ENCODE measurements at regions not wholly inside any gene's neighbourhood (a gene's known extent, or its start where the extent isn't known, plus 50 kb on each side); places are given as distances from the start of the nearest gene placed in this dataset.

DNA sequence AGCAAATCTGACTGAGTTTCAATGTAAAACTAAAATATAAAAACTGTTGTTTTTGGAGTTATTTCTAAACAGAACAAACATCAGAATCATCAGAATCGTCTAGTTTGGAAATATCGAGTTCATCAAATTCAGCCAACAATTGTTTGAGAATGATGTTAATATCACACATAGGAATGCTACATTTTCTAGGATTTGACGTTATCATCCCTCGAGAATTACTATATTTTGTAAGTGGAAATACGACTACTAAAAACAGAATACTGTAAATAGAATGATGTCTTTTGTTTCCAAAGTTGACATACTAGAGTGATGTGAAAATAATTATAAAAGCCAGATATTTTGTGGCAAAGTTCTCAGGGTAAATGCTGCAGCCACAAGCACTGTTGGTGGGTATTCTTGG lies 805.9 kb downstream of the TLE1 start:
- CTCF ChIA-PET, result no interaction called here
- no peak overlapping the region for H3K27ac Mint-ChIP-seq
- no peaks in the 10 kb centered on the region for H3K27me3 ChIP-seq (ENCODE audit: control insufficient read depth in 1 of 2, insufficient read depth in 2 of 2, low read length in 2 of 2)
- no peak overlapping the region for H3K4me3 Mint-ChIP-seq
- POLR2A ChIA-PET, result no interaction called here
- H3K36me3 ChIP-seq (ENCODE audit: insufficient read depth, low read length), result no peaks in the 10 kb centered on the region
- H3K27me3 Mint-ChIP-seq, result no peaks in the 10 kb centered on the region
- H3K4me3 ChIP-seq (ENCODE audit: low read length), result no peak overlapping the region
- H3K4me1 Mint-ChIP-seq (ENCODE audit: low read depth), result no peaks in the 10 kb centered on the region
- H3K9me3 ChIP-seq (ENCODE audit: control insufficient read depth in 1 of 2, insufficient read depth in 1 of 2, low read length in 2 of 2), result peaks cover 0 to 4% of the 10 kb centered on the region in 2 experiments
- ATAC-seq (ENCODE audit: poor library complexity) (no peak), DNase-seq (no peak)
- TF ChIP-seq, protein P1, sequence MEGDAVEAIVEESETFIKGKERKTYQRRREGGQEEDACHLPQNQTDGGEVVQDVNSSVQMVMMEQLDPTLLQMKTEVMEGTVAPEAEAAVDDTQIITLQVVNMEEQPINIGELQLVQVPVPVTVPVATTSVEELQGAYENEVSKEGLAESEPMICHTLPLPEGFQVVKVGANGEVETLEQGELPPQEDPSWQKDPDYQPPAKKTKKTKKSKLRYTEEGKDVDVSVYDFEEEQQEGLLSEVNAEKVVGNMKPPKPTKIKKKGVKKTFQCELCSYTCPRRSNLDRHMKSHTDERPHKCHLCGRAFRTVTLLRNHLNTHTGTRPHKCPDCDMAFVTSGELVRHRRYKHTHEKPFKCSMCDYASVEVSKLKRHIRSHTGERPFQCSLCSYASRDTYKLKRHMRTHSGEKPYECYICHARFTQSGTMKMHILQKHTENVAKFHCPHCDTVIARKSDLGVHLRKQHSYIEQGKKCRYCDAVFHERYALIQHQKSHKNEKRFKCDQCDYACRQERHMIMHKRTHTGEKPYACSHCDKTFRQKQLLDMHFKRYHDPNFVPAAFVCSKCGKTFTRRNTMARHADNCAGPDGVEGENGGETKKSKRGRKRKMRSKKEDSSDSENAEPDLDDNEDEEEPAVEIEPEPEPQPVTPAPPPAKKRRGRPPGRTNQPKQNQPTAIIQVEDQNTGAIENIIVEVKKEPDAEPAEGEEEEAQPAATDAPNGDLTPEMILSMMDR (IDR thresholded peaks at IDR 0.05), result no peak
- no peaks in the 10 kb centered on the region for H3K36me3 Mint-ChIP-seq (ENCODE audit: low read depth)
- H3K27ac ChIP-seq (ENCODE audit: low read depth in 1 of 2, low read length in 2 of 2), result no peak overlapping the region
- intact Hi-C loops (cut with DNase I, micrococcal nuclease), result no loop called here
- no peaks in the 10 kb centered on the region for H3K4me1 ChIP-seq (ENCODE audit: insufficient read depth, low read length)
- no peaks in the 10 kb centered on the region for H3K9me3 Mint-ChIP-seq

DNA sequence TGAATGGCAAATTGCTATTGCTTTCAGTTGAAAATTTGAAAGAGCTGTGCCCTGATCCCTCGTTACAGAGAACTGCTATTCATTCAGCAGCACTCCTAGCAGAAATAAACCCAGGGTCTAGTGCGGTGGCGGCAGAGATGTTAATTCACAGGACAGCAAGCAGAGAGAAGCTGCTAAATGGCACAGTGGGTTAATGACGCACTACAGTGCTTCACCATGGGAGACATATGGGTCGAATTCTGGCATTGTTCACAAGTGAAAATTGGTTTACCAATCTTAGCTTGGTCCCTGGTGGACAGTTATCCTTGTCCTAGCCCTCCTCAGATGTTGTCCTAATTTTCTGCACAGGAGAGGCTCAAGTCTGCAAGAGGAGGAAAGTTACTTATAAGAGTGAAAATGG lies 807.4 kb downstream of the TLE1 start:
- DNase-seq (no peak), ATAC-seq (ENCODE audit: poor library complexity) (no peak)
- Mint-ChIP-seq H3K4me1 (ENCODE audit: low read depth) (no peaks in the 10 kb centered on the region), H3K9me3 (no peaks in the 10 kb centered on the region), H3K27ac (no peak overlapping the region), H3K36me3 (ENCODE audit: low read depth) (no peaks in the 10 kb centered on the region), H3K4me3 (no peak overlapping the region), H3K27me3 (no peaks in the 10 kb centered on the region)
- H3K9me3 ChIP-seq (ENCODE audit: control insufficient read depth in 1 of 2, insufficient read depth in 1 of 2, low read length in 2 of 2), result peaks cover 0 to 4% of the 10 kb centered on the region in 2 experiments
- no peaks in the 10 kb centered on the region for H3K27me3 ChIP-seq (ENCODE audit: control insufficient read depth in 1 of 2, insufficient read depth in 2 of 2, low read length in 2 of 2)
- ChIA-PET POLR2A (no interaction called here), CTCF (no interaction called here)
- intact Hi-C loops (cut with DNase I, micrococcal nuclease), result no loop called here
- H3K4me1 ChIP-seq (ENCODE audit: insufficient read depth, low read length), result no peaks in the 10 kb centered on the region
- H3K36me3 ChIP-seq (ENCODE audit: insufficient read depth, low read length), result no peaks in the 10 kb centered on the region
- no peak overlapping the region for H3K27ac ChIP-seq (ENCODE audit: low read depth in 1 of 2, low read length in 2 of 2)
- H3K4me3 ChIP-seq (ENCODE audit: low read length), result no peak overlapping the region
- TF ChIP-seq, protein P1 (IDR thresholded peaks at IDR 0.05), result no peak

DNA sequence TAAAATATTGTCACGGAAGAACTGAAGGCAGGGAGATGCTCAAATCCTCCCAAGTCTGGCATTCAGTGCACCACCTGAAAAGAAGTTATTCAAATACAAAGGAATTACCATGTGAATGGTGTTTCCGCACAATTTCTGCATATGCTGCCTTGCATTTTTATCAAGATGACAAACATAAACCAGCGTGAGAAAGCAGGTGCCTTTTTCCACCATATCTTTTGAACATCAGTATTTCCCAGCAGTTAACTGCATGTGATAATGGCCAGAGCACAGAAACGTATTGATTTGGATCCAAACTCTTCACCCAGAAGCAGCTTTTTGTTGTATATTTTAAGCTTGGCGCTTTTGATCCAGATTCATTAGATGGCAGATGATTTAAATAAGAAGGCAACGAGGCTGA lies 808.0 kb downstream of the TLE1 start:
- ATAC-seq (ENCODE audit: poor library complexity) (no peak), DNase-seq (no peak)
- peaks cover 0 to 4% of the 10 kb centered on the region in 2 experiments for H3K9me3 ChIP-seq (ENCODE audit: control insufficient read depth in 1 of 2, insufficient read depth in 1 of 2, low read length in 2 of 2)
- Mint-ChIP-seq H3K27me3 (no peaks in the 10 kb centered on the region), H3K27ac (no peak overlapping the region), H3K9me3 (peaks cover 4% of the 10 kb centered on the region), H3K4me3 (no peak overlapping the region), H3K36me3 (ENCODE audit: low read depth) (no peaks in the 10 kb centered on the region), H3K4me1 (ENCODE audit: low read depth) (no peaks in the 10 kb centered on the region)
- ChIA-PET POLR2A (no interaction called here), CTCF (no interaction called here)
- no peaks in the 10 kb centered on the region for H3K36me3 ChIP-seq (ENCODE audit: insufficient read depth, low read length)
- H3K4me3 ChIP-seq (ENCODE audit: low read length), result no peak overlapping the region
- H3K4me1 ChIP-seq (ENCODE audit: insufficient read depth, low read length), result no peaks in the 10 kb centered on the region
- no peaks in the 10 kb centered on the region for H3K27me3 ChIP-seq (ENCODE audit: control insufficient read depth in 1 of 2, insufficient read depth in 2 of 2, low read length in 2 of 2)
- intact Hi-C loops (cut with DNase I, micrococcal nuclease), result no loop called here
- H3K27ac ChIP-seq (ENCODE audit: low read depth in 1 of 2, low read length in 2 of 2), result no peak overlapping the region
- TF ChIP-seq, protein P1 (IDR thresholded peaks at IDR 0.05), result no peak

Data from CD4-positive, alpha-beta T cell (primary cell).